ENCODE measurements at regions not wholly inside any gene's neighbourhood (a gene's known extent, or its start where the extent isn't known, plus 50 kb on each side); places are given as distances from the start of the nearest gene placed in this dataset.
A peak's percentile ranks its signal among the peaks of the same experiment; 100 is the strongest.

DNA sequence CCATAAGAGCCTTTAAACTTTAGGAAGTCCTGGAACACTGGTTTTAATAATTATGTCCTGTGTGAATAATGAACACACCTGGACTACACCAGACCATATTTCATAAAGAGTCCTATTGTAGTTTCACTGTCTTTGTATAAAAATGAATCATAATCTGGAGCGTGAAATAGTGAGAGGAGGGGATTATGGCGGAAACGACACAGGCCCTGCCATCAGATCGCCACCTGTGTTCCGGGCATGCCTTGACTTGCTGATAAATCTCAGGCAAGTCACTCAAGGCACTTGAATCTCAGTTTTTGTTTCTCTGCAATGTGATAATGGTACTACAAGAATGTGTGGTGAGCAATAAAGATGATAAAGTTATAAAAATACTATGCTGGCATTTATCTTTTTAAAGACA is 995.5 kb downstream of the MCTP2 start:
- H3K9me3 ChIP-seq (ENCODE audit: insufficient read depth in 2 of 2, low read depth in 1 of 2, low read length in 1 of 2): no peaks in the 10 kb centered on the region
- no peak overlapping the region for H3K4ac ChIP-seq (replicated peaks; ENCODE audit: insufficient read length, low read depth, low read length)
- H3K4me2 ChIP-seq (ENCODE audit: insufficient read depth in 1 of 2, low read depth in 2 of 2, low read length in 2 of 2): no peak overlapping the region
- H3K36me3 ChIP-seq (ENCODE audit: control insufficient read depth in 2 of 4, insufficient read depth in 4 of 4, low read length in 3 of 4): no peaks in the 10 kb centered on the region
- no peak overlapping the region for H3K56ac ChIP-seq (replicated peaks; ENCODE audit: insufficient read length, low read depth, low read length)
- no peak overlapping the region for H4K5ac ChIP-seq (ENCODE audit: insufficient read length, low read depth, low read length)
- no peaks in the 10 kb centered on the region for H3K79me2 ChIP-seq (ENCODE audit: control insufficient read depth in 1 of 2, insufficient read depth in 2 of 2, low read length in 2 of 2)
- H4K91ac ChIP-seq (replicated peaks; ENCODE audit: insufficient read length, low read length): no peak overlapping the region
- H3K14ac ChIP-seq (ENCODE audit: insufficient read length): no peak overlapping the region
- H2BK15ac ChIP-seq (ENCODE audit: low read length): no peak overlapping the region
- H2BK20ac ChIP-seq (ENCODE audit: low read length): no peak overlapping the region
- DNase-seq (ENCODE audit: low read depth in 1 of 2, low spot score in 2 of 2): no peak
- no peak overlapping the region for H2AK5ac ChIP-seq (ENCODE audit: low read depth, low read length)
- no peak for FAIRE-seq
- H2BK12ac ChIP-seq (ENCODE audit: low read depth, low read length): no peak overlapping the region
- H2BK5ac ChIP-seq (ENCODE audit: low read depth, low read length): 0 out of 2 replicates have a peak overlapping the region, but pooled peaks have one; percentile 23
- no peaks in the 10 kb centered on the region for H3K4me1 ChIP-seq (replicated peaks in 1 of 4; ENCODE audit: control insufficient read depth in 3 of 4, insufficient read depth in 4 of 4, low read length in 3 of 4)
- no peaks in the 10 kb centered on the region for H4K20me1 ChIP-seq (replicated peaks in 1 of 2; ENCODE audit: control insufficient read depth in 1 of 2, insufficient read depth in 2 of 2, low read length in 2 of 2)
- 95% methylated on average over 5 of the region's 5 CpGs; no CpG with 5 or more reads in 1 of the 2 experiments for WGBS, 2 experiments (ENCODE audit: extremely low coverage in 1 of 2, insufficient coverage in 1 of 2, insufficient read length in 1 of 2, insufficient replicate concordance in 2 of 2, low coverage in 1 of 2, low lambda C conversion rate in 2 of 2, missing lambda C conversion rate in 1 of 2)
- POLR2A ChIA-PET (ENCODE audit: partially characterized antibody): no interaction called here
- no peak overlapping the region for H3K9ac ChIP-seq (replicated peaks in 1 of 4; ENCODE audit: extremely low read depth in 1 of 4, low read depth in 3 of 4, low read length in 3 of 4)
- H3K23ac ChIP-seq (ENCODE audit: insufficient read length): no peak overlapping the region
- no peaks in the 10 kb centered on the region; the same call in 1 of the 2 replicates for H3K23me2 ChIP-seq (ENCODE audit: low read depth, low read length)
- H3K79me1 ChIP-seq (ENCODE audit: low read depth, low read length): no peaks in the 10 kb centered on the region
- no peak overlapping the region for H2BK120ac ChIP-seq (replicated peaks; ENCODE audit: low read depth, low read length)
- H3K18ac ChIP-seq (ENCODE audit: extremely low read depth, low read length): no peak overlapping the region
- no peak overlapping the region for H3K4me3 ChIP-seq (ENCODE audit: extremely low read depth in 1 of 4, insufficient read depth in 2 of 4, low read depth in 3 of 4, low read length in 4 of 4)
- peak overlapping the region; percentile 89 for H2AFZ ChIP-seq (ENCODE audit: low read length)
- no peak overlapping the region for H4K8ac ChIP-seq (ENCODE audit: extremely low read depth, insufficient read depth, low read length)
- CTCF ChIA-PET (ENCODE audit: partially characterized antibody): interaction anchor here (1.5 kb wide), 1 partner anchor 202 kb away, joined by 4 read pairs; no protein-coding TSS in a partner anchor
- no peaks in the 10 kb centered on the region for H3K27me3 ChIP-seq (replicated peaks in 1 of 4; ENCODE audit: control insufficient read depth in 3 of 4, extremely low read depth in 1 of 4, insufficient read depth in 3 of 4, low read length in 3 of 4)
- H3K27ac ChIP-seq (ENCODE audit: low read depth, low read length): no peak overlapping the region
- TF ChIP-seq HDAC6 (IDR thresholded peaks at IDR 0.05; ENCODE audit: low read depth, low read length) (no peak), CHD1 (IDR thresholded peaks at IDR 0.05; ENCODE audit: low read depth, low read length) (no peak), SP4 (IDR thresholded peaks at IDR 0.05; ENCODE audit: low read length) (no peak), TAF7 (optimal IDR thresholded peaks at IDR 0.05; ENCODE audit: borderline replicate concordance, low read depth, low read length) (no peak), RFX5 (IDR thresholded peaks at IDR 0.05; ENCODE audit: borderline replicate concordance, low read depth, low read length) (no peak), ZNF274 (IDR thresholded peaks at IDR 0.05; ENCODE audit: borderline replicate concordance, extremely low read depth, low read length) (no peak), SAP30 (IDR thresholded peaks at IDR 0.05; ENCODE audit: insufficient read depth, insufficient replicate concordance, low read length) (no peak), JUND (IDR thresholded peaks at IDR 0.05; ENCODE audit: low read length) (no peak), SIN3A (conservative IDR thresholded peaks at IDR 0.05 in 1 of 2, IDR thresholded peaks at IDR 0.05 in 1 of 2; ENCODE audit: low read depth in 1 of 2, low read length in 2 of 2) (no peak), GABPA (IDR thresholded peaks at IDR 0.05; ENCODE audit: borderline replicate concordance, insufficient read depth, low read length) (no peak), NRF1 (IDR thresholded peaks at IDR 0.05; ENCODE audit: low read depth, low read length) (no peak), FOSL1 (IDR thresholded peaks at IDR 0.05; ENCODE audit: insufficient read depth, low read depth, low read length) (no peak), TEAD4 (IDR thresholded peaks at IDR 0.05; ENCODE audit: low read depth, low read length) (no peak)
- TF ChIP-seq, protein P1, sequence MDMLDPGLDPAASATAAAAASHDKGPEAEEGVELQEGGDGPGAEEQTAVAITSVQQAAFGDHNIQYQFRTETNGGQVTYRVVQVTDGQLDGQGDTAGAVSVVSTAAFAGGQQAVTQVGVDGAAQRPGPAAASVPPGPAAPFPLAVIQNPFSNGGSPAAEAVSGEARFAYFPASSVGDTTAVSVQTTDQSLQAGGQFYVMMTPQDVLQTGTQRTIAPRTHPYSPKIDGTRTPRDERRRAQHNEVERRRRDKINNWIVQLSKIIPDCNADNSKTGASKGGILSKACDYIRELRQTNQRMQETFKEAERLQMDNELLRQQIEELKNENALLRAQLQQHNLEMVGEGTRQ (IDR thresholded peaks at IDR 0.05; ENCODE audit: low read length): no peak

Measured in H1 (cell line).